CD4-positive, alpha-beta T cell treated with Interleukin-17A for 1 hour (primary cell): ENCODE measurements at regions not wholly inside any gene's neighbourhood (a gene's known extent, or its start where the extent isn't known, plus 50 kb on each side); places are given as distances from the start of the nearest gene placed in this dataset.

ENCODE experiments used
- DNase-seq: peaks from one replicate; pipeline ENCODE4 v3.0.0-alpha.2; 2020

- DNase-seq = no peak
Measured at GRCh38 chr4:36737691-36738090, 456.3 kb downstream of the DTHD1 start.

- no peak for DNase-seq
Measured at GRCh38 chr4:36740796-36741310, 459.4 kb downstream of the DTHD1 start.

GRCh38 chr4:36747277-36748129 is 466.1 kb downstream of the DTHD1 start:
- DNase-seq = no peak

DNA sequence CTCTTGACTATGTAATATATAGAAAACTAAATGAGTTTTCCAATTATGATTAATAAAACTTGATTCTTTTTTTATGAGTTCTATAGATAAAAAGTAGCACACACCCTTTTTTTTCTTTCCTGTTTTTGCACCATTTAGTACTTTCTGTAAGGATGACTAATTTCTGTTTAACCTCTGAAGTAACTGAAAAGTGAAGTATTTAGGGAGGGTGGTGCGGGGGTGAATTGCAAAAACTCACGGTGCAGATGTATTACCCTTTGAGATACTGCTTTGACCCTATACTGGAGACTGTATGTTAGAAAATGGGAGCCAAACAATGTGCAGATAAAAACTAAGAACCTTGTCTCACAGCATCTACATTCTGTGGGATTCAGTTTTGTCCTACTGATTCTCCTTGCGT is 471.6 kb downstream of the DTHD1 start:
- DNase-seq = no peak

DNA sequence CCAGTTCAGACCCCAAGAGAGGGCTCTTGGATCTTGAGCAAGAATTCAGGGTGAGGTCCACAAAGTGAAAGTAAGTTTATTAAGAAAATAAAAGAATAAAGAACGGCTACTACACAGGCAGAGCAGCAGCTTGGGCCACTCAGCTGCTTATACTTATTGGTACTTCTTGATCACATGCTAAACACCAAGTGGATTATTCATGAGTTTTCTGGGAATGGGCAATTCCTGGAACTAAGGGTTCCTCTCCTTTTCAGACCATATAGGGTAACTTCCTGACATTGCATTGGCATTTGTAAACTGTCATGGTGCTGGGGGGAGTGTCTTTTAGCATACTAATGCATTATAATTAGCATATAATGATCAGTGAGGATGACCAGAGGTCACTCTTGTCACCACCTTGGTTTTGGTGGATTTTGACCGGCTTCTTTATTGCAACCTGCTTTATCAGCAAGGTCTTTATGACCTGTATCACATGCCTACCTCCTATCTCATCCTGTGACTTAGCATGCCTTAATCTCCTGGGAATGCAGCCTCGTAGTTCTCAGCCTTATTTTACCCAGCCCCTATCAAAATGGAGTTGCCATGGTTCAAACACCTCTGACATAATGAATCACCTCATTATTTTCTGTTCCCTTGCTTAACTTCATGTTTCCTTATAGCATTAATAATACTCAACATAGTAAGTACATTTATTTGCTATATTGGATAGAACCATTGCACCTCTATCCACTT is 476.3 kb downstream of the DTHD1 start:
- no peak for DNase-seq

DNA sequence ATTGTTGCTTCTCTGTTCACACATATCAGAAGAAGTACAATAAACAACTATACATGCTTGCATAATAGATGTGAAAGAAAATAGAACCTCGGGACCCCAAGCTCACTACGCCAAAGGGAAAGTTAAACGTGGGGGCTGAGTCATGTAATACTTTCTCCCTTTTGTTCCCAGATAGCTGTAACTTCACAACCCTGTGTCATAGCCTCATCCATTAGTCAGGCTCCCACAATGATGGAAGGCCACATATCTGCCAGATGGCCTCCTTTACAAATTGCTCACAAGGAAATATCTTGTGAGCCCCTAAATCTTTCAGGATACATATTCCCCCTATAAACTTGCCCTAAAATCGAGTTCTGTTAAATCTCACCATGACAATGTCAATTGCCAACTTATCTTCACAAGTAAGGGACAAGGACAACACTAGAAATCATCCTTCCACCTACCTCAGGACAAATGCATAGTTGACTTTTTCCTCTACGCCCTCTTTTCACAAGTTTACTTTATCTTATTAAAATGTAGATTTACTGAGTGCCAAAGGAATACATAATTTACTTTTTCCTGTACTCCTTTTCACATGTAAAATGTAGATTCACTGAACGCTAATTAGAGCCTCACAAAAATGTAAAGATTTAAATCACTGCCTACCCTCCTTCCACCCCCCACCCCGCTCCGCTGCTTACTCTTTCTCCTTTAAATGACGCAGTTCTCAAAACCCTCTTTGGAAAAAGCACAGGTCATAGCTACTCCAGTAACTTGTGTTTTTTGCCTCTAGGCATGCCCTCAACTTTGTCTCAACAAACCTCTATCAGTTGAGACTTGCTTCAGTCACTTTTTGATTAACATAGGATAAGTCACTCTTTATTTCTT is 477.1 kb downstream of the DTHD1 start:
- DNase-seq = no peak

- DNase-seq = no peak
Measured at GRCh38 chr4:36761607-36762006, 480.2 kb downstream of the DTHD1 start.

GRCh38 chr4:36763814-36764213 is 480.7 kb upstream of the NWD2 start:
- DNase-seq = no peak

GRCh38 chr4:36767596-36767995 is 476.9 kb upstream of the NWD2 start:
- DNase-seq = no peak

DNA sequence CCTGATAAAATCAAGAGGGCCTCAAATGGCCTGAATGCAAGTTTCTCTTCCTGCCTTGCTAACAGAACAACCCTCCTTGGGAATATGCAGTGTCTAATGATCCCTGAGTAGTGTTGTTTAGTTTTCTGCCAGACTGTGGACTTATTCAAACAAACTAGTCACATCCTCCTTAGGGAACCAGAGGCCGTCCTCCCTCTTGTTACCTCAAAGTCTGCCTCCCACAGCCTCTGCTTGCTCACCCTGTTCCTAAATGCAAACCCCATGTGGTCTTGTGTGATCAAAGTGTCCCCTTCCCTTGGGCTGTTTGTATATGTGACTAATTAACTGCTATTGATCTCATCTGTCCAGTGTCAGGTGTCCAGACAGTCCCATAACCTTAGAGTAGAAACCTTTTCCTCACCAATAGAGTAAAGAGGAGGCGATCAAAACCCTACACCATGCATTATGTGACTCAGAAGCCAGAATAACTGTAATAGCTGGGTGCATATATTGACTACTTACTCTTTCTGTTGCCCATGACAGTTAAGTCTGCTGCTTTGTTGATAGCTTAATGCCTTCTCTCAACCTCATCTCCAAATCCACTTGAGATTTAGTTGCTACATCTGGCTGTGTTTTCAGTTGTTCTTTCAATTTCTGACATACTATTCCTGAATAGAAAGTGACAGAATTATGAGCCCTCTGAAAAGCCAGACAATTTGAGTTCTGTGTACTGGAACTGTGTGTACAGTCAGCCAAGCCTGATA is 473.0 kb upstream of the NWD2 start:
- DNase-seq = no peak

- no peak for DNase-seq
Measured at GRCh38 chr4:36772154-36772516, 472.4 kb upstream of the NWD2 start.

DNA sequence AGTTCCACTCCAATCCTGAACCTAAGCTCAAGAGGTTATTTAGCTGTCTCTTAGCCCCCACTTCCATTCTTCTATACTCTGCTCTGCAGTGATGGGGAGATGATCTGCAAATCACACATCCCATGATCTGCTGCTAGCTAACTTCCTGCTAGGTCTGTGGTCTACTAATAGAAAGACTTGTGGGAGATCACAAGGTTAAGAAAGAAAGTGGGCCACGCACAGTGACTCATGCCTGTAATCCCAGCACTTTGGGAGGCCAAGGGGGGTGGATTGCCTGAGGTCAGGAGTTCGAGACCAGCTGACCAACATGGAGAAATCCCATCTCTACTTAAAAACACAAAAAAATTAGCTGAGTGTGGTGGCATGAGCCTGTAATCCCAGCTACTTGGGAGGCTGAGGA is 471.1 kb upstream of the NWD2 start:
- DNase-seq = no peak

GRCh38 chr4:36775544-36775943 is 469.0 kb upstream of the NWD2 start:
- no peak for DNase-seq

- no peak for DNase-seq
Measured at GRCh38 chr4:36779601-36780000, 464.9 kb upstream of the NWD2 start.

- no peak for DNase-seq
Measured at GRCh38 chr4:36785973-36786372, 458.6 kb upstream of the NWD2 start.

- DNase-seq = no peak
Measured at GRCh38 chr4:36786519-36786918, 458.0 kb upstream of the NWD2 start.

DNA sequence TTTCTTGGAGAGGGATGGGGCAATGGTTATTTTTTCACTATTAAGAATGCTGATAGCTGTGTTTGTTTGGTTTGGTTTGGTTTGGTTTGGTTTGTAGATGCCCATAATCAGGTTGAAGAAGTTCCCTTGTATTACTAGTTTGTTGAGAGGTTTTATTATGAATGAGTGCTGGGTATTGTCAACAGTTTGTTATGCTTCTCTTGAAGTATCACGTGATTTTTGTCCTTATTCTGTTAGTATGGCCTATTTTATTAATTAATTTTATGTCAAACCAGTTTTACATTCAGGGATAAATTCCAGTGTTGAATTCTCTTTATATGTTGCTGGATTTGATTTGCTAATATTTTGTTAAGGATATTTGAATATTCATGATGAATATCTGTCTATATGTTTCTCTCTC is 449.8 kb upstream of the NWD2 start:
- DNase-seq = no peak

DNA sequence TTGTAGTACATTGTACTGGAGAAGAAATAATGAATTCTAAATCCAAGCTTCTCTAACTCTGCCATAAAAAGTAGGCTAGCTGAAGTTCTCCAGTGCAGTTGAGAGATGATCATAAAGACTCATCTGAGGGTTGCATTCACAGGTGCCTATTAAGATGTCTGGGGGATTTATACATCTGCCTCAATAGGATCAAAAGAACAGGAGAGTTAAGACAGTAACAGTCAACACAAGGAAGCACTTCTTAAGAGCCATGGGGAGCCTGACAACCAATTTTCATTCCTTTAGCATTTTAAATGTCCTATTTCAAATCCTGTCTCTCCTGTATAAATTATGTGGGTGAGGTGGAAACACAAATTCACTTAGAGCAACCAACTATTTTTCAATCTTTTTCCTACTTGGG is 432.4 kb upstream of the NWD2 start:
- DNase-seq = no peak

DNA sequence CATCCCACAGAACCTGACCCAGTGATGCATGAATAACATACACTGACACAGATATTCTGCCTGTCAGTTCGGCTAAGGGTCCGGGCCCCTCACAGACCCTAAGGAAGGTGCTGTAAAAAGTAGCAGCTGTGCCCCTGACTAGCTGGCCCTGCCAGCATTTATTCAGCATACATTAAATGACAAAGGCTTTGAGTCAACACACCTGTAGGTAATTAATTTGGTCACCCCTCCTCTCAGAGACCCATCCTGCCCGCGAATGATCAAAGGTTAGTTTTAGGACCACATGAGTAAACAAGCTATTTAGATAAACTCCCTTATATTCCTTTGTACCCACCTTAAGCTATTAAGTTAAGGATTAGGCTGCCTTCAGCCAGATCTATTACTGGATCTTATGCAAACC is 429.0 kb upstream of the NWD2 start:
- no peak for DNase-seq

DNA sequence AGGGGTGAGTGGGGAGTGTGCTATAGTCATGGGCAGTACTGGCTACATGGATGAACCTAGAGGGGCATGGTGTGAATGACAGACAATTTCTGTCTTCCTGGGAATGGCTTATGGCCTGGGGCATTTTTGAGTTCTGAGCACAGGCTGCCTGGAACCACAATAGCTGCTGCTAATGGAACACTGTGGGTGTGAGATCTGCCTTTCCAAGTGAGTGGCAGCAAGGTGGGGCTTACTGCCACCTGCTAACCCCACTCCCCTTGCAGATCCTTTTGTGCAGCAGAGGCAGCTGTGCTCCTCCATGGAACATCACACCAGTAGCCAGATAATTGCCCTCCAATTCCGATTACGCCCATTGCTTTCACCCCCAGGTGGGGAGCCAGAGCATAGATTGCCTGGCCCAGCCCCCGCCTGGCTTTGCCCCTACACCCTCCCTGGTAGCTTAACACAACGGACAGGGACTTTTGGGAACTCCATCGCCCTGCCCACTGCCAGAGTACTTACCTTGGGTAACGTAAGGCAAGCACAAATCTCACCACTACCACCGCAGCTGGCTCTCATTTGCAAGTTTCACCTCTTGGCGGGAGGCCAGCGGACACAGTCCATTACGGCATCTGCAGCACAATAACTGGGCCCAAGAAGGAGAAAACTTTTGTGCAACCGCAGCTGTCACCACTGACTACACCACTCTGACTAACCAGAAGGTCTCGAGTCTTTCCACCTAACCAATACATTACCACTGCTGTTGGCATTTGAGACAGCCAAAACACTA is 421.2 kb upstream of the NWD2 start:
- no peak for DNase-seq

DNA sequence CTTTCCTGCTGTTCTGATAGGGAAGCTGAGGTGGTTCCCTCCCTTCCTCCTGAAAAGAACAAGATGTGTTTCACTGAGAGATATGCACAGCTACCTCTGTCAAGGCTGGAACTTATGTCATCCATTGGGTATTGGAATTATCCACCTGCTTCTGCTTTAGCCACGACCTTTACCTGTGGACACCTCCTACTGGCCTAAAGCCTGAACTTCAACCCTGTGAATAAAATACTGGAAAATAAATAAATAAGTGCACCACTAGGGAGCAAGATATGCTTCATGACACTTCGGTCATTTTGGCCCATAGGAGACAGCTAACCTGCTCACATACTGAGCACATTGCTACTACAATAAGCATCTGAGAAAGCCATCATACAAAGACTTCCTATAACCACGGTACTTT is 419.9 kb upstream of the NWD2 start:
- no peak for DNase-seq

DNA sequence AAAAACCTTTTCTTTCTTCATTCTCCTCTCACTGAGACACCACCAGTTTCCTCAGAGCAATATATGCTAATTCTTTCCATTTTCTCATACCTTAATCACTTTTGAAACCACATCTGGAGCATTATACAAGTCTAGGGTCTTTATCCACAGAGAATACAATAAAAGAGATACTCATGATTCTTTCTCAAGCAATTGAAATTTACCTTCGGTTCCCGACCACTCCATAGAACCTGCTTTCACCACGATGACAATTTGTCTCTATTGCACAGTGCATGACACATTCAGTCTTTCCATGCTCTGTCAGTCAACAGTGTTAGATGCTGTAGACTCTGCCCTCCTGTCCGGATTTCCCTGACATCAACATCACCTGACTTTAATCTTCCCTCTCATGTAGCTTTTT is 409.3 kb upstream of the NWD2 start:
- DNase-seq = no peak
